ENCODE measurements at regions not wholly inside any gene's neighbourhood (a gene's known extent, or its start where the extent isn't known, plus 50 kb on each side); places are given as distances from the start of the nearest gene placed in this dataset.

DNA sequence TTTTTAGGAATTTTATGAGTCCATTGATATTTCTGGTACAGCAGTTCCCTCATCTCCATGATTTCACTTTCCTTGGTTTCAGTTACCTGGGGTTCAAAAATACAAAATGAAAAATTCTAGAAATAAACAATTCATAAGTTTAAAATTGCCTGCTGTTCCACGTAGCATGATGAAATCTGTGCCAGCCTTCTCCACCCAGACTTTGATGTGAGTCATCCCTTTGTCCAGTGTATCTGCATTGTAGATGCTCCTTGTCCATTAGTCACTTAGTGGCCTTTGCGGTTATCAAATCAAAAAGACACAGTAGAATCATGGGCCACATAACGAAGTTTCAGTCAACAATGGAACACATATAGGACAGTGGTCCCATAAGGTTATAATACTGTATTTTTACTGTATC, 286.9 kb downstream of the PTEN start:
- no peak for ATAC-seq
- ChIA-PET CTCF (interaction anchor here (0.5 kb wide), 1 partner anchor 1184 kb away, joined by 3 read pairs; no protein-coding TSS in a partner anchor), SMC1A (ENCODE audit: uncharacterized antibody, unreplicated experiment) (interaction anchor here (1.1 kb wide), 1 partner anchor 31 kb away, joined by 3 read pairs; no protein-coding TSS in a partner anchor), RAD21 (ENCODE audit: unreplicated experiment) (no interaction called here), POLR2A (no interaction called here)
- no peaks in the 10 kb centered on the region for H3K27me3 ChIP-seq (replicated peaks in 1 of 2; ENCODE audit: control insufficient read depth in 2 of 2, insufficient read depth in 2 of 2, low read length in 1 of 2)
- no peak for FAIRE-seq
- in situ Hi-C loops (cut with MboI): no loop called here
- no peak overlapping the region for H3K9ac ChIP-seq (ENCODE audit: control insufficient read depth, insufficient read depth, low read length)
- no peak overlapping the region for H3K4me2 ChIP-seq (ENCODE audit: control insufficient read depth, insufficient read depth)
- 80% methylated on average over 3 of the region's 3 CpGs for WGBS (ENCODE audit: insufficient coverage, insufficient replicate concordance, low lambda C conversion rate, missing lambda C conversion rate)
- no peak overlapping the region for H2AFZ ChIP-seq (ENCODE audit: control insufficient read depth, low read depth, low read length)
- no peak for TF ChIP-seq BACH1 (IDR thresholded peaks at IDR 0.05; ENCODE audit: borderline replicate concordance)
- no peak for TF ChIP-seq RAD51 (IDR thresholded peaks at IDR 0.05)
- no peak for TF ChIP-seq NFIC (IDR thresholded peaks at IDR 0.05; ENCODE audit: low read depth, low read length)
- no peak for TF ChIP-seq JUND (IDR thresholded peaks at IDR 0.05; ENCODE audit: low read depth, low read length)
- TF ChIP-seq, protein P1, sequence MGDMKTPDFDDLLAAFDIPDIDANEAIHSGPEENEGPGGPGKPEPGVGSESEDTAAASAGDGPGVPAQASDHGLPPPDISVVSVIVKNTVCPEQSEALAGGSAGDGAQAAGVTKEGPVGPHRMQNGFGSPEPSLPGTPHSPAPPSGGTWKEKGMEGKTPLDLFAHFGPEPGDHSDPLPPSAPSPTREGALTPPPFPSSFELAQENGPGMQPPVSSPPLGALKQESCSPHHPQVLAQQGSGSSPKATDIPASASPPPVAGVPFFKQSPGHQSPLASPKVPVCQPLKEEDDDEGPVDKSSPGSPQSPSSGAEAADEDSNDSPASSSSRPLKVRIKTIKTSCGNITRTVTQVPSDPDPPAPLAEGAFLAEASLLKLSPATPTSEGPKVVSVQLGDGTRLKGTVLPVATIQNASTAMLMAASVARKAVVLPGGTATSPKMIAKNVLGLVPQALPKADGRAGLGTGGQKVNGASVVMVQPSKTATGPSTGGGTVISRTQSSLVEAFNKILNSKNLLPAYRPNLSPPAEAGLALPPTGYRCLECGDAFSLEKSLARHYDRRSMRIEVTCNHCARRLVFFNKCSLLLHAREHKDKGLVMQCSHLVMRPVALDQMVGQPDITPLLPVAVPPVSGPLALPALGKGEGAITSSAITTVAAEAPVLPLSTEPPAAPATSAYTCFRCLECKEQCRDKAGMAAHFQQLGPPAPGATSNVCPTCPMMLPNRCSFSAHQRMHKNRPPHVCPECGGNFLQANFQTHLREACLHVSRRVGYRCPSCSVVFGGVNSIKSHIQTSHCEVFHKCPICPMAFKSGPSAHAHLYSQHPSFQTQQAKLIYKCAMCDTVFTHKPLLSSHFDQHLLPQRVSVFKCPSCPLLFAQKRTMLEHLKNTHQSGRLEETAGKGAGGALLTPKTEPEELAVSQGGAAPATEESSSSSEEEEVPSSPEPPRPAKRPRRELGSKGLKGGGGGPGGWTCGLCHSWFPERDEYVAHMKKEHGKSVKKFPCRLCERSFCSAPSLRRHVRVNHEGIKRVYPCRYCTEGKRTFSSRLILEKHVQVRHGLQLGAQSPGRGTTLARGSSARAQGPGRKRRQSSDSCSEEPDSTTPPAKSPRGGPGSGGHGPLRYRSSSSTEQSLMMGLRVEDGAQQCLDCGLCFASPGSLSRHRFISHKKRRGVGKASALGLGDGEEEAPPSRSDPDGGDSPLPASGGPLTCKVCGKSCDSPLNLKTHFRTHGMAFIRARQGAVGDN (IDR thresholded peaks at IDR 0.05): no peak
- TF ChIP-seq POU2F2 (IDR thresholded peaks at IDR 0.05; ENCODE audit: borderline replicate concordance, low read depth, low read length): no peak
- no peak for TF ChIP-seq BCL11A (IDR thresholded peaks at IDR 0.05; ENCODE audit: low read depth, low read length)
- peaks cover 7% of the 10 kb centered on the region for H3K9me3 ChIP-seq (replicated peaks; ENCODE audit: control insufficient read depth, insufficient read depth, low read length)
- H4K20me1 ChIP-seq (ENCODE audit: control insufficient read depth, insufficient read depth): no peaks in the 10 kb centered on the region
- no peaks in the 10 kb centered on the region for H3K36me3 ChIP-seq (ENCODE audit: control insufficient read depth in 2 of 2, insufficient read depth in 2 of 2, low read length in 1 of 2)
- DNase-seq (ENCODE audit: low read depth, low spot score): no peak
- no peaks in the 10 kb centered on the region for H3K79me2 ChIP-seq (ENCODE audit: control insufficient read depth, insufficient read depth, low read length)
- H3K4me1 ChIP-seq (ENCODE audit: control insufficient read depth, insufficient read depth, low read length): peaks cover 15% of the 10 kb centered on the region
- H3K27ac ChIP-seq (ENCODE audit: control insufficient read depth, insufficient read depth): no peak overlapping the region
- intact Hi-C loops (cut with micrococcal nuclease; ENCODE audit: unreplicated experiment): no loop called here
- H3K4me3 ChIP-seq: no peak overlapping the region
- no TSS peak for BruUV-seq (replicated peaks)

All from GM12878 (cell line).